ENCODE measurements at regions not wholly inside any gene's neighbourhood (a gene's known extent, or its start where the extent isn't known, plus 50 kb on each side); places are given as distances from the start of the nearest gene placed in this dataset.

DNA sequence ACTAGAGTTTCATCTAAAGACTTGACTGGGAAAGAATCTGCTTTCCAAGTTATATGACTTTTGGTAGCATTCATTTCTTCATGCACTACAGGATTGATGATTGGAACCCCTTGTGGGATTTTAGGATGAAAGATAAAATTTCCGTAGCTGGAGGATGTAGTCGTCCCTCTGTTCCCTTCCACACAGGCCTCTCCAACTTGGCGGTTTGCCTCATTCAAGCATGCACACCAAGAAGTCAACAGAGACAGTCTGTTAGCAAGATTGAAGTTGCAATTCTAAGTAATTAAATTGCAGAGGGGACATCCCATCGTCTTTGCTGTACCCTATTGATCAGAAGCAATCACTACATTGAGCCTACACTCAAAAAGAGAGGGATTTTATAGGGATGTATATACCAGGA is 777.4 kb upstream of the HS3ST1 start:
- TF ChIP-seq POLR2A (IDR thresholded peaks at IDR 0.05) (no peak), CTCF (IDR thresholded peaks at IDR 0.05) (no peak)
- no peak overlapping the region for H3K27ac ChIP-seq
- 52 to 69% (median 59%) methylated on average over 4 of the region's 4 CpGs for WGBS, 4 donors
- DNase-seq, result no peak
- intact Hi-C loops (cut with DNase I), result no loop called here
- ATAC-seq, result no peak
- no peaks in the 10 kb centered on the region for H3K4me1 ChIP-seq
- H3K27me3 ChIP-seq, result no peaks in the 10 kb centered on the region
- no peak overlapping the region for H3K4me3 ChIP-seq
- H3K36me3 ChIP-seq, result no peaks in the 10 kb centered on the region
- H3K9me3 ChIP-seq, result no peaks in the 10 kb centered on the region

DNA sequence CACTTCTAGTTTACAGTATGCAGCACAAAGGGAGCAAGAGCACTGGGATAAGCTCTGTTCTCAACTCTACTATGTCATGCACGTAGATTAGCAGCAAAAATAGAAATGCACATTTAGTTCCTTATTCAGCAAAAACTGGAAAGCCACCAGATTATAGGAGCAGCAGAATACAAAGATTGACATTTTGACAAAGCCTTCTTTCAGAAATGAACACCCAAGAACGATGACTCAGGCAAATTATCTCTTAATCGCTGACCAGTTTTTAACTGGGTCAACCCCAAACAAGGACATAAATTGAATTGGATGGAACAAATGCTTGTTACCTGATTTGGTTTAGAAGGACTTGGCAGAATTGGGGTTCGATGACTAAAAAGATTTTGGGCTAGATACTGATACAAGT is 775.3 kb upstream of the HS3ST1 start:
- H3K27me3 ChIP-seq, result no peaks in the 10 kb centered on the region
- no peak overlapping the region for H3K27ac ChIP-seq
- no peaks in the 10 kb centered on the region for H3K9me3 ChIP-seq
- no peaks in the 10 kb centered on the region for H3K36me3 ChIP-seq
- ATAC-seq (no peak), DNase-seq (no peak)
- 62 to 76% (median 69%) methylated on average over 4 of the region's 4 CpGs for WGBS, 4 donors
- TF ChIP-seq POLR2A (IDR thresholded peaks at IDR 0.05), result no peak
- no peak for TF ChIP-seq CTCF (IDR thresholded peaks at IDR 0.05)
- H3K4me1 ChIP-seq, result no peaks in the 10 kb centered on the region
- intact Hi-C loops (cut with DNase I), result no loop called here
- no peak overlapping the region for H3K4me3 ChIP-seq

- Histone ChIP-seq H3K36me3 (no peaks in the 10 kb centered on the region), H3K9me3 (no peaks in the 10 kb centered on the region), H3K4me1 (no peaks in the 10 kb centered on the region), H3K4me3 (no peak overlapping the region), H3K27me3 (no peaks in the 10 kb centered on the region), H3K27ac (no peak overlapping the region)
- intact Hi-C loops (cut with DNase I), result no loop called here
- DNase-seq (no peak), ATAC-seq (no peak)
- no peak for TF ChIP-seq POLR2A (IDR thresholded peaks at IDR 0.05)
- no peak for TF ChIP-seq CTCF (IDR thresholded peaks at IDR 0.05)
- 72 to 81% (median 78%) methylated on average over 3 of the region's 3 CpGs for WGBS, 4 donors
Observed at GRCh38 chr4:12200226-12200625, 771.5 kb upstream of the HS3ST1 start.

- DNase-seq, result no peak
- Histone ChIP-seq H3K27ac (no peak overlapping the region), H3K9me3 (no peaks in the 10 kb centered on the region), H3K36me3 (no peaks in the 10 kb centered on the region), H3K27me3 (no peaks in the 10 kb centered on the region), H3K4me1 (no peaks in the 10 kb centered on the region), H3K4me3 (no peak overlapping the region)
- no peak for ATAC-seq
- WGBS, 4 donors, result 60 to 88% (median 86%) methylated on average over 2 of the region's 2 CpGs
- TF ChIP-seq CTCF (IDR thresholded peaks at IDR 0.05), result no peak
- TF ChIP-seq POLR2A (IDR thresholded peaks at IDR 0.05), result no peak
- intact Hi-C loops (cut with DNase I), result no loop called here
Observed at GRCh38 chr4:12186526-12186925, 757.8 kb upstream of the HS3ST1 start.

Data from heart left ventricle (tissue), 16 donors.